Kidney glomerular epithelial cell (primary cell): ENCODE measurements at regions not wholly inside any gene's neighbourhood (a gene's known extent, or its start where the extent isn't known, plus 50 kb on each side); places are given as distances from the start of the nearest gene placed in this dataset.

Experiments
- DNase-seq: peaks from one replicate; lab custom pipeline; 2025; lab: John Stamatoyannopoulos, UW

GRCh38 chr7:22563032-22563501 is 63.1 kb upstream of the STEAP1B start:
- no peak for DNase-seq

- DNase-seq = peak; percentile 46
These were observed 62.1 kb upstream of the STEAP1B start for GRCh38 chr7:22561895-22562593.

GRCh38 chr7:22561321-22561811 is 61.4 kb upstream of the STEAP1B start:
- peak; percentile 90 for DNase-seq

GRCh38 chr7:22559829-22560489 is 60.0 kb upstream of the STEAP1B start:
- peak; percentile 77 for DNase-seq

GRCh38 chr7:22557167-22557566 is 57.2 kb upstream of the STEAP1B start:
- DNase-seq = no peak

GRCh38 chr7:22555476-22555875 is 55.5 kb upstream of the STEAP1B start:
- DNase-seq = no peak

GRCh38 chr7:22554184-22554583 is 54.2 kb upstream of the STEAP1B start:
- DNase-seq = no peak

- no peak for DNase-seq
These were observed 52.0 kb upstream of the STEAP1B start for GRCh38 chr7:22551768-22552513.

- DNase-seq = no peak
These were observed 50.6 kb upstream of the STEAP1B start for GRCh38 chr7:22550514-22551030.

GRCh38 chr7:22549667-22550513 is 49.9 kb upstream of the STEAP1B start:
- peak; percentile 6 for DNase-seq
